Activated CD8-positive, alpha-beta T cell treated with anti-CD3 and anti-CD28 coated beads for 36 hours (primary cell): ENCODE measurements at regions not wholly inside any gene's neighbourhood (a gene's known extent, or its start where the extent isn't known, plus 50 kb on each side); places are given as distances from the start of the nearest gene placed in this dataset.

Source experiments
- ATAC-seq: fragments of 200-7000 bp; cut with Tn5 transposase; one replicate; pipeline ENCODE4 v1.10.0; 2021; ENCODE audit warnings: mild to moderate bottlenecking, moderate library complexity
- CTCF ChIA-PET: fragments of 350-600 bp; sonication (Branson Sonifier 250); formaldehyde crosslinking; loops from one replicate; lab custom pipeline; 2021; ENCODE audit warnings: antibody characterized with exemption; lab: Charles Lee
- POLR2A ChIA-PET: fragments of 350-600 bp; sonication (Branson Sonifier 250); formaldehyde crosslinking; loops from one replicate; lab custom pipeline; 2021; ENCODE audit warnings: antibody characterized with exemption; lab: Charles Lee
- DNase-seq: peaks from one replicate; pipeline ENCODE4 v3.0.0-alpha.2; 2020
- H3K27ac Mint-ChIP-seq: one replicate; pipeline ENCODE4 v1.8.0; 2021; ENCODE audit warnings: mild to moderate bottlenecking, mixed read lengths
- H3K27me3 Mint-ChIP-seq: one replicate; pipeline ENCODE4 v1.8.0; 2021; ENCODE audit warnings: mixed read lengths
- H3K36me3 Mint-ChIP-seq: one replicate; pipeline ENCODE4 v1.8.0; 2021; ENCODE audit warnings: low read depth, mixed read lengths
- H3K4me1 Mint-ChIP-seq: one replicate; pipeline ENCODE4 v1.8.0; 2021; ENCODE audit warnings: low read depth, mixed read lengths
- H3K4me3 Mint-ChIP-seq: one replicate; pipeline ENCODE4 v1.8.0; 2021; ENCODE audit warnings: mild to moderate bottlenecking, moderate library complexity, mixed read lengths
- H3K9me3 Mint-ChIP-seq: one replicate; pipeline ENCODE4 v1.8.0; 2021; ENCODE audit warnings: mixed read lengths
- CTCF ChIP-seq: fragments of 200-600 bp; IDR thresholded peaks from one replicate; pipeline ENCODE4 v1.8.0; 2022; ENCODE audit warnings: antibody characterized with exemption, mild to moderate bottlenecking
- intact Hi-C: fragments of 100-400 bp; cut with micrococcal nuclease; formaldehyde crosslinking; loops from one replicate; pipeline ENCODE4 v1.10.0; 2022

DNA sequence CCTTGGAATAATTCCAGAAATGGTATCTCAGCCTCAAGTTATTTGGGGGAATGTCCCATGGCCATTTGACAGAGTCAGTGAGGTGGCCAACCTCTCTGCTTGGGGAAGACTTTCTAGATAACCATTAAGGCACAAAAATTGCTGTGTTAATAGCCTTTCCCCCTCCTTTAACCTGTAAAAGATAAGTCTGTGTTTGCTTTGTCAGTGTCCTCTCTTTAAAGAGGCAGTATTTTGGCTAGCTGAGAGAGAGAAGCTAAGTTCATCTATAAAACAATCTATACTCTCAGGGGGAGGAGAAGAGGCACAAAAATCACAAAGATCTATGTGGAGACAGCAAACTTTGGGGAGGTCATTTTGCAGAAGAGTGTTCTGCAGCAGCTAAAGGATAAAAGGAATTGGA, 72.1 kb downstream of the PLCE1 start:
- Mint-ChIP-seq H3K27ac (no peak overlapping the region), H3K9me3 (no peaks in the 10 kb centered on the region), H3K4me1 (no peaks in the 10 kb centered on the region), H3K36me3 (no peaks in the 10 kb centered on the region), H3K27me3 (no peaks in the 10 kb centered on the region), H3K4me3 (no peak overlapping the region)
- DNase-seq (no peak), ATAC-seq (no peak)
- CTCF ChIA-PET = no interaction called here
- intact Hi-C loops = no loop called here
- TF ChIP-seq CTCF = no peak
- POLR2A ChIA-PET = interaction anchor here (0.6 kb wide), 1 partner anchor 90 kb away, joined by 3 read pairs; no protein-coding TSS in a partner anchor

DNA sequence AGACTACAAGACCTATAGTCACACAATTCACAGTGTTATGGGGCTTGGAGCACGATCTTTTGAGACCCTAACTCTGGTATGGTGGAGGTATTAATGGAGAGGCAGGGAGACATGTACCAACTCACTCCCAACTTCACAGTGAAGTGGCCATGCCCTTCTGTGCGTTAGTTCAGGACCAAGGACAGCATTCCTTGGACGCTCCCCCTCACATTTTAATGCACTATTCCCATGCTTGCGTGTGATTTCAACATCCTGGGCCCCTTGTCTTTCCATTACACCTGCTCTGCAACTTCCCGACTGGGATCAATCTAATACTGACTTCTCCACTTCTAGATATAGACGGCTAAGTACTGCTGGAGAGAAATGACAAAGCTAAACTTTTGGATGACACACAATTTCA, 72.7 kb downstream of the PLCE1 start:
- ChIA-PET CTCF (no interaction called here), POLR2A (no interaction called here)
- Mint-ChIP-seq H3K4me3 (no peak overlapping the region), H3K4me1 (no peaks in the 10 kb centered on the region), H3K27ac (no peak overlapping the region), H3K36me3 (no peaks in the 10 kb centered on the region), H3K9me3 (no peaks in the 10 kb centered on the region), H3K27me3 (no peaks in the 10 kb centered on the region)
- intact Hi-C loops = no loop called here
- DNase-seq = no peak
- no peak for TF ChIP-seq CTCF
- ATAC-seq = no peak

DNA sequence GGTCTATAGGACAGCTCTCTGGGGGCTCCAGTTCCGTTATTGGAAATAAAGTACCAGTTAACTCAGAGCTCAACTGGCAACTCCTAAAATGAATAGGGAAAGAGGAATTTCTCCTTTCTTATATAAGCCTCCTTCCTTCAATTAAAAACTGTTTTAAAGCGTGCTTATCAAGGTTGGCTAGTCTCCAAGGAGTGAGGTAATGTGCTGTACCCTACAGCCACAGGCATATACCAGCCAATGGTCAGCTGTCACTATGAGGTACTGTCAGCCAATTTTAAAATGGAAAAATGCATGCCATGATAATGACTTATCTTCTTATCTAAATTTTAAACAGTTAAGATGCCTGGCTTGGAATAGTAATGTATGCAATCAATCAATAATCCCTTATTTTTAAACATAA, 76.2 kb downstream of the PLCE1 start:
- no peaks in the 10 kb centered on the region for H3K9me3 Mint-ChIP-seq
- DNase-seq (no peak), ATAC-seq (no peak)
- intact Hi-C loops = no loop called here
- POLR2A ChIA-PET = no interaction called here
- no peaks in the 10 kb centered on the region for H3K27me3 Mint-ChIP-seq
- CTCF ChIA-PET = no interaction called here
- H3K27ac Mint-ChIP-seq = no peak overlapping the region
- H3K4me1 Mint-ChIP-seq = no peaks in the 10 kb centered on the region
- no peaks in the 10 kb centered on the region for H3K36me3 Mint-ChIP-seq
- no peak for TF ChIP-seq CTCF
- no peak overlapping the region for H3K4me3 Mint-ChIP-seq

DNA sequence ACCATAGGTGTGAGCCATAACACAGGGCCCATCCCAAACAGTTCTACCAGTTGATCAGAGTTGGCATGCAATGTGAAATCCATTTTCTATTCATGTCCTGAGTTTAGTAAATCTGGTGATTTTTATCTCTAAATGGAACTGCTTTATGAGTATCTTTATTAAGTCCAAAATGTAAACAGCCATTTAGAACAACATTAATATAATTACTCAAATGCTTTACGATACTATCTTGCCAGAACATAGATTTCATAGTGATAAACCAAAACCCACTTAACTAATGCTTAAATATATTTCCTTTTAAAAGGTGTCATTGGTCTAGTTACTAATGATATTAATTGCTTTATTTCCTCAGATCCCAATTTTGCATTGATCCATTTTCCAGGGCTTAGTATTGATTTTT, 80.7 kb downstream of the PLCE1 start:
- TF ChIP-seq CTCF = no peak
- intact Hi-C loops = no loop called here
- DNase-seq (no peak), ATAC-seq (no peak)
- Mint-ChIP-seq H3K36me3 (no peaks in the 10 kb centered on the region), H3K4me1 (no peaks in the 10 kb centered on the region), H3K27ac (no peak overlapping the region), H3K4me3 (no peak overlapping the region), H3K27me3 (no peaks in the 10 kb centered on the region), H3K9me3 (no peaks in the 10 kb centered on the region)
- CTCF ChIA-PET = no interaction called here
- POLR2A ChIA-PET = no interaction called here

DNA sequence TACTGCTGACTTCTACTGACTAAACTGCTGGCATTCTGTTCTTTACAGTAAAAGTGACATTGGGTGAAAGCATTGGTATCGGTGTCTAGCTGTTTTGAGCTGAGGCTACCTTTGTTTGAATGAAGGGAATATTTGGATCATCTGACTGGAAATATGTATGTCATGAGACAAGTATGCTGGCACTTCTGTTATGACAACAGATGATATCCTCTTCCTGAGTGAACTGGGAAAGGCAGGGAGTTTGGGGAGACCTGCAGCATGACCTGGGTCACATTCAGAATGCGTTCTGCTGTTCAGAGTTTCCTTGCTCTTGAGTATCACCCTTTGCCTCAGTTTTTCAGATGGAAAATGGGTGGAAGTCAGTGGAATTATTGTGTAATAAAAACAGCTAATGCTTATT, 81.8 kb downstream of the PLCE1 start:
- Mint-ChIP-seq H3K9me3 (no peaks in the 10 kb centered on the region), H3K36me3 (no peaks in the 10 kb centered on the region), H3K27me3 (no peaks in the 10 kb centered on the region), H3K4me1 (no peaks in the 10 kb centered on the region), H3K4me3 (no peak overlapping the region), H3K27ac (no peak overlapping the region)
- DNase-seq (no peak), ATAC-seq (no peak)
- ChIA-PET CTCF (no interaction called here), POLR2A (no interaction called here)
- TF ChIP-seq CTCF = no peak
- intact Hi-C loops = no loop called here
